Activated CD8-positive, alpha-beta memory T cell treated with anti-CD3 and anti-CD28 coated beads for 4 hours (primary cell): ENCODE measurements at regions not wholly inside any gene's neighbourhood (a gene's known extent, or its start where the extent isn't known, plus 50 kb on each side); places are given as distances from the start of the nearest gene placed in this dataset.

Experiments
- DNase-seq, 2 donors: peaks; one replicate each; pipeline ENCODE4 v3.0.0-alpha.2; 2020; ENCODE audit warnings: low read depth in 2 of 2

DNA sequence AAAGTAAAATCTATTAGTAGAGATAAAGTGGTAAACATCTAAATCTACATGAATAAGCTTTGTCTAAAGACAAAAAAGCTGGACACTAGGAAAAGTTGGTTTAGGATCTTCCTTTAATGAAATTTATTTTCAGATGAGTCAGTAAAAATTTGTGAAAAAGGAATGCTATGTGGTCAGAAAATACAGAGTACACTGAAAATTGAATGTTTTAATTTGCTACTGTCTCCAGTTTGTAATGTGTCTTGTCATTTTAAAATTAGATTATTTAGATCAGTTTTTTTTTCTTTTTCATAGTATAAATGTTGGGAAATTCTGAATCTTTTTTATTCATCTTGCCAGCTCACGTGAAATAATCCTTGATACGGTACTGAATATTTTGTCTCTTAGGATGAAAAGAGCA is 56.9 kb downstream of the SLITRK6 start:
- no peak for DNase-seq

DNA sequence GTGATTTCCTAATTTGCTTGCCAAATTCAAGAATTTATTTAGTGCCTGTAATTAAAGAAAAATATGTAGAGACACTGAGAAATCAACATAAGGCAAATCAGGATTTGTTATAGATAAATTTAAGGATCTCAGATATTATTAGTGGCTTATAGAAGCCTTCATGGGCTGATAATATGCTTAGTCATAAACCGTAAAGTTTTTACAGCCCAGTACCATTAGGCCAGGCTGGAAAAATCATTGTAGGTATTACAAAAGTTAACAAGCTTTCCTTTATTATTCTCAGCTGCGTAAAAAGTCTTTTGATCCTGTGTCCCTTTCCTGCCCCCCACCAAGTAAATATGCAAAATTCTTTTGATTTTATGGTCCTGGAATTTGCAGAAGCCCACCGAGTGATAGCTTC is 58.2 kb downstream of the SLITRK6 start:
- DNase-seq, result no peak

DNA sequence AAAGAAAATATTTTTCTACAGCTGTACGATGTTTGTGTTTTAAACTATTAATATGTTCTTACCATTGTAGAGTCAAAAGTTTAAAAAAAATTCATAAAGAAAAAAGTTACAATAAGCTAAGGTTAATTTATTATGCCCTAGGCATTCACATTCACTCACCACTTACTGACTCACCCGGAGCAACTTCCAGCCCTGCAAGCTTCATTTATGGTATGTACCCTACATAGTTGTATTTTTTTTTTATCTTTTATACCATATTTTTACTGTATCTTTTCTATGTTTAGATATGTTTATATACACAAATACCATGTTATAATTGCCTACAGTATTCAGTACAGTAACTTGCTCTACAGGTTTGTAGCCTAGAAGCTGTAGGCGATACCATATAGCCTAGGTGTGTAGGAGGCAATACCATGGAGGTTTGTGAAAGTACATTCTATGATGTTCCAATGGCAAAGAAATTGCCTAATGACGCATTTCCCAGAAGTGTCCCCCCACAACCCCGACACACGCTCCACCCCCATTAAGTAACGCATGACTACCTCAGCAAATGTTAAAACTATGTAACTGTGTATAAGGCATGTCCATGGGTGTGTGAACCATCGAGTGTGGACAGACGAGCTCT is 60.4 kb downstream of the SLITRK6 start:
- DNase-seq, result no peak

DNA sequence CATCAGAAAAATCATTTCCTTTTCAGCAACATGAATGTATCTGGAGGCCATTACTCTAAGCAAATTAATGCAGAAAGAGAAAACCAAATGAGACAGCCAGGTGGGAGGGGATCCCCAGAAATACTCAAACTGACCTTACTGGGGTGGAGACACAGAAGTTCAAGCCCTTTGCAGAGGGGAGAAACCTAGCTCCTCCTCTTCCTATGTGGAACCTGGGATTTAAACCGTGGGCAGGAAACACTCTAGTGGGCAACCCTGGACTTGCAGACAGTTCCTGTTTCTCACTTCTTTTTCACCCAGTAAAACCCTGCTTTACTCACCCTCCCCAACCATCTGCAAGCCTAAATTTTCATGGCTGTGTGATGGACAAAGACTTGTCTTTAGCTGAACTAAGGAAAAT is 61.3 kb downstream of the SLITRK6 start:
- no peak for DNase-seq

DNA sequence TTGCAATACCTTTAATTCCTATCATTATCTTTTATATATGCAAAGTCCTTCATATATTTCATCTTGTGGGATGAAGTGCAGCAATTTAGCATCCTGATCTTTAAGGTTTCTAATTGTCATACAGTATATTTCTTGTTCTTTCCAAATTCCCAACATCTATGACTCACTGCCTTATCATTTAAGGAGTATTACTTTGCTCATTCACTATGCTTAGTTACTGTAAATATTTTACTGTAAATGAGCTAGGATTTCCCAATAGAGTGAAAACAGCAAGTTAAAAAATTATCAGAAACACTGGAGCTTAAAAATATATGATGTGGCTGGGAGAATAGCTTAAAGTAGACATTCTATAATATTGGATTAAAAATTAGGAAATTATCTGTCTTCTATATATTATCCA is 69.9 kb downstream of the SLITRK6 start:
- DNase-seq, result no peak

DNA sequence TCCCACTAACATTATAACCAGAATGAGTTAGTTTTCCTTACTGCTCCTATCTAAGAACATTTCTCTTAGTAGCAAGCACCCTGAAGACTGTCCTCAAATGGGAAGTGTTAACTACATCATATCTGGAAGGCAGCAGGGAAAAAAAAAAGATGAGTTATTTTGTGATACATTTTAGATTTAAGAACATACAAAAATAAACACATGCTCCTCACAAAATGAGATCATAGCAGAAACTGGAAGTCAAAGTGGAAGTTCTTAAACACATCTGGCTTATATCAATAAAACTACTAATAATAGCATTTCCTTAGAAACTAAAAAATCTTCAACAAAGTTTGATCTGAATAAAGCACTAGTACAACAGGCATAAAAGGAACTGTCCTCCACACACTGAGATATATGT is 70.4 kb downstream of the SLITRK6 start:
- DNase-seq, result no peak

DNA sequence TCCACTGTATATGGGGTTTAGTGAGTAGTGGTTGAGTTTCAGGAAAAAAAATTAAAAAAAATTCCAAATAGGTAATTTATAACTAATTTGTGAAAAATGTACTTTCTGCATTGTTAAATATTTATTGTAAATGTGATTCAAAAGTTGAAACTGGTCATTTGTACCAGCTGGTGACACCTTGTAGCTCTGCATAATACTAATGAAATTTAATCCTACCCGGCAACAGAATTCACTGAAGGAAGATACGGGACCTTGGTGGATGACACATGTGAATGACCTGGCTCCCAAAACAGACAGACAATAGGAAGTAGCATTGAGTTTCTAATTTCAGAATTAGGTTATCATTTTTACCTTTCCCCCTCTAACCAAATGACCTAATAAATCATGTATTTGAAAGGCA is 73.8 kb downstream of the SLITRK6 start:
- no peak for DNase-seq

DNA sequence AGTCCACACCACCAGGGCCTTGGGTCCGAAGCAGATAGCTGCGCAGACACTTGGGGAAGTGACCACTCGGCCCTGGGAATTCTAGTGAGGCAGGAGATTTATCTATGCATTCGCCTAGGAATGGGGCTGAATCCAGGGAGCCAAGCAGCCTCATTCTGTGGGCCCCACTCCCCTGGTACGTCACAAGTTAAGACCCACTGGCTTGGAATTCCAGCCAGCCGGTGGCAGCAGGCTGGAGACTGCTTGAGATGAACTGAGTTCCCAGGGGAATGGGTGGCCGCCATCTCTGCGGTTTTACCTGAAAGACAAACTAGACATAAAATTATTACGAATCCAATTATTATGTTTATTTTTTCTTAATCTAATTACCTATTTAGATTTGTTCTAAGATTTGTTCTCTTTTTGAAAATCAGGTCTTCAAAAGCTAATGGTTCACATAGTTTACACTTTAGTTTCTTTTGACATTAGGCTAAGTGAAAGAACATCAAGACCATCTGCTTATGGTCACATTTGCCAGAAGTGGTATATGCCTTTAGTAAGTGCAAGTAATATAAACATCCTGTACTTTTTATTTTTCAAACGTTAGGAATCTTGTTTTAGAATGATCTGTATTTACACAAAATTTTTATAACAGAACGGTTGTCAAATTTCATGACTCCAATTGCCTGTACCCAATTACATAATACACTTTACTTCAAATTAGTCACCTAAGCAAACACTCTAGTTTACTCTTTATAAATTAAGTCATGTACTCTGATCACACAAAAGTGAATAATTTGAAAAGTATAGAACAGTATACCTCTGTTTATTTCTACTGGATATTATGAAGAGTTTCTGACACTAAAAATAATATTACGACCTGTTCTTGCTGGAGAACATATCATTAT is 74.4 kb downstream of the SLITRK6 start:
- no peak for DNase-seq

DNA sequence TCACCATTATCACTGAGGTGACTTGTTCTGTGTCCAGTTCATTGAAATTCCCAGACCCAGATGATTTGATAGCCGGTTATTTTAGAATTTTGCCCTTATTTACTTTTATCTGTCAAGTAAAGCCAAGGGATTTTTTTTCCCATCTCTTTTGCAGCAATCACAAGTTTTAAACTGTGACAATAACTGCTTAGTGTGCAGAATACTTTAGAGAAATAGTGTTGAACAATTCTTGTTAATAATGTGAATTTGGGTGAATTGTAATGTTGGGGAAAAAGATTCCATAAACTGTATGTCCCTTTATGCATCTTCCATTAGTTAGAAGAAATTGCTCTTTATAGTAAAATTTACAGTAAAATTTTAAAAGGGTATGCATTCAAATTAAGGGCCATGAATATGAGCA is 79.5 kb downstream of the SLITRK6 start:
- no peak for DNase-seq

DNA sequence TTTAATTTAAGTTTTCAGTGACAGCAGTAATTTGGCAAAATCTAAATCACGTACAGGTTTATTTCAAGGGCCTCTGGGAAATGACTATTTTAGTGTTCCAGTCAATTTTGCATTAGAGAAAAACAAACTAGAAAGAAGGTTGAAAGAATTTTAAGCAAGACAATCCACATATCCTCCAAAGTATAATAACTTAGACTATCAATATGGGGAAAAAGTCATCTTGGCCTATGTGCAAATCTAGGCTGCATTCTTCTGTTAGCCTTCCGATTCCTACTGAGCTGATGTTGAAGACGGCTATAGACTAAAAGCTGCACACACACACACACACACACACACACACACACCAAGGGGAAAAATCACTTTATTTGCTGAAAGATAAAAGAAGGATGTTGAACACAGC is 81.3 kb downstream of the SLITRK6 start:
- no peak for DNase-seq

DNA sequence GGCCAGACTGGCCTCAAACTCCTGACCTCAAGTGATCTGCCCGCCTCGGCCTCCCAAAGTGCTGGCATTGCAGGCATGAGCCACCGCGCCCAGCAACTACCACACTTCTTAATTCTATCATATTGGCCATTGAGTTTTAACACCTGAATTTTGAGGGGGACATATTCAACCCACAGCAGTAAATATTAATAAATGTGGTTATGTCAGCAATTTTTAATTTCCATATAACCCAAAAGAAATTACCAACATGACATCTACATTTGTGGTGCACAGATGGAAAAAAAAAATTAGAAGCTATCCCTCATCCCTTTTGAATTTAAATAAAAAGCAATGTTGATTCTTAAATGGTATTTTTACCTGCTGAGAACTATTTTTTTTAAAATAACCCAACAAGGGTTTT is 88.7 kb downstream of the SLITRK6 start:
- no peak for DNase-seq

DNA sequence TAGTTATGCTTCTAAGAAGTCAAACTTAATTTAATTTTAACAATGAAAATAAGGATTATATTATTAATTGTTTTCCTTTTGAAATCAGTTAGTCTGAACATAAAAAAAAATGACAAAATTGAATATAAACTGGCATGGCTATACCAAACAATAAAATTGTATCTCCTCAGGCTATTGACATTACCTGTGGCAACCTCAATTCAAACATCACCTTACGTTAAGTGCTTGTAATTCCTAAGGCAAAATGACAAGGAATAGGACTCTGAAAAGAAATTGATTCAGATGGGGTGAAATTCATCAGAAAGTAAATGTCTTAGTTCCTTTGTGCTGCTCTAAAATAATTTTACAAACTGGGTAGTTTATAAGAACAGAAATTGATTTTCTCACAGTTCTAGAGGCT is 89.5 kb downstream of the SLITRK6 start:
- DNase-seq, result no peak

DNA sequence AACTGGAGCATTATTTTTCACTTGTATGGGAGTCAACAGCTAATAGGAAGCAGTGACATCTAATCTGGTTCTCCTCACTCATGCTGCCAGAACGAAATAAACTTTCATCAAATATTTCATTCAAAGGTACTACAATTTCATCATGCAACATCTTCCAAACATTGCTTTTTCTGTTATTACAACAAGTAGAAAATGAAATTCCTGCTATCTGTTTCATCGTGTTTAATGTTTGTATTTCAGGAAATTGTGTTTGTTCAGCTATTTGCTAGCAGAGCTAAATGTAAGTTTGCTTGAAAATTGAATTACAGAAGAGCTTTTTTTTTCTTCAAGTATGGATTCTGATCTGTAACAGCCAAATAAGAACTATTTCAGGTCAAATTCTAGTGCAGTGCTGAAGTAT is 90.1 kb downstream of the SLITRK6 start:
- no peak for DNase-seq

DNA sequence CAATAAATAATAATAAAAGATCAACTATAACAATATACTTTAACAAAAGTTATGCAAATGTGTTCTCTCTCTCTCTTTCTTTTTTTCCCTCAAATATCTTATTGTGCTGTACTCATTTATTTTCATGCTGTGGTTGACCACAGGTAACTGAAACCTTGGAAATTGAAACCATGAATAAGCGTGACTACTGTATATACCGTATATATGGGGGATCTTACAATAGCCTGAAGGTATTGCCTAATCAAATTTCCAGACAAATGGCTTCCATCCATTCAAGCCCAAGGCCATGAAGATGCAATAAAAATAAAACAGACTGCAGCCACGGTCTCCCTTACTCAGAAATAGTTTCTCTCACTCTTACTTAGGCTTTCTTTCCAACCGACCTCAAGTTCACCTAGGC is 98.3 kb downstream of the SLITRK6 start:
- no peak for DNase-seq

DNA sequence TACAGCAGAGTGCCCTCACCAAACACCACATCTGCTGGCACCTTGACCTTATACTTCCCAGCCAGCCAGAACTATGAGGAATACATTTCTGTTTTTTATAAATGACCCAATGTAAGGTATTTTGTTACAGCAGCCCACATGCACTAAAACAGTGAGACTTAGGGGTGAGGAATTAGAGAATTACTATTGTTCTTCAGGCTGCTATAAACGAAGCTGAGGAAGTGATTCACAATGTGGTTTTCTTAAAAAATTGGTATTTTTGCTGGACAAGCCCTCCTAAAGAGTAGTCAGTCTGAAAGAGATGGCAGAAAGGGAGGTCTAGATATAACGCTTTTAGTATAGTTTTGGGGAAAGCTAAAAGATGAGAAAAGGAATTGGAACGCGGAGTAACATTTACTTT is 101.0 kb downstream of the SLITRK6 start:
- DNase-seq, result no peak

DNA sequence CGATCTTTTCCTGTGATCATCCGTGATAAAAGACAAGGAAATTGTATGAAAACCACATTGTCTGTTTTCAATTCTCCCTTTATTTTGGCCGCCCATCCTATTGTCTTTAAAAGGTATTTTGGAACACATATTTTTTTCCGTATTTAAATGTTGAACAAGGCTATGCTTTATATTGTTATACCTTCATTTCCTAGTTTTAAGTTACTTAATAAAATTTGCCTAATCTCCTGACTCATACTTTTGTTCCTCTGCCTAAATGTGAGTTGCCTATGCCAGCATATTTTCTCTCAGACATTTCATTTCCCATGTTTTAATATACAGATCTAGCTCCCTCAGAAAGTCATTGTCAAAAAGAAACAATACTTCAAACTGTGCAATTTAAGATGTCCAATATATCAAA is 104.2 kb downstream of the SLITRK6 start:
- DNase-seq, result no peak

DNA sequence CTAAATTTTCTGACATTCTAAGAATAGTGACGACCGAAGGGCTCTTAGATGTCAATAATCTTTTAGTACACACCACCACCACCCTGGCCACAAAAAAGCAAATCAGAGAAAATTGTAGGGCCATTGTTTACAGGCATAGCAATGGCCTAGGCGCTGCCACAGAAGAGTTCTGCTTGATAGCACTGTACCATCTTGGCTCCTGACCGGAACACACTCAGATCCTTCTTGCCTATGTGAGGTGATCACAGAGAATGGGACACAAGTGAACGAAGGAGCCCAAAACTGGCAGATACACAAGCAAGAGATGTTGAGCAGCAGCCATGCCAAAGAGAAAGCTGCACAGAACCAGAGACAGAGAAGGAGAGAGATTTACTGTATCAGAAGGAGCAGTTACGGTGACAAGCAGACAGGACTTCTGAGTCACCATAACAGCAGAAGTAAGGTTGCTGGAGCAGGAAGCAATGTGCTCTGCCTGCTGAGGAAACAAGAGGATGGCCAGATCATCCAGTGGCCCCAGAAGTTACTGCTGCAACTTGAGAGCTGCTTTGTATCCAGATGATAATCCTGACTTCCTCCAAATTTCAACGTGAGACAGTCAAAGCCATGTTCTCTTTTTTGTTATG is 105.2 kb downstream of the SLITRK6 start:
- DNase-seq, result no peak

DNA sequence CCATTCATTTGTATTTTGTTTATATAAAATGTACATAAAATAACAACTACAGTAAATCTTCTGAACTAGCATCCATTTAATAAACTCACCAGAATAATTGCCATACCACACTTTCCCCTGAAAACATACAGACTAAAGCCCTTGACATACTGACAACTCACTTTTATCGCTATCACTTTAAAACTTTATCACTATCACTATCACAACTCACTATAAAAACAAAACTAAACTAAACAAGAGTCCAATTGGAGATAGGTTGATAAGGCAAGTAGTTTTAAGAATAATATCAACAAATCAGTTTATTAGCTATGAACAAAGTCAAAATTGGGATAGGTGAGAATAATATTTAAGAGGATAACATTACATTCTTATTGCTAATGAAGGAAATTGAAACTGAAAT is 108.9 kb downstream of the SLITRK6 start:
- no peak for DNase-seq

DNA sequence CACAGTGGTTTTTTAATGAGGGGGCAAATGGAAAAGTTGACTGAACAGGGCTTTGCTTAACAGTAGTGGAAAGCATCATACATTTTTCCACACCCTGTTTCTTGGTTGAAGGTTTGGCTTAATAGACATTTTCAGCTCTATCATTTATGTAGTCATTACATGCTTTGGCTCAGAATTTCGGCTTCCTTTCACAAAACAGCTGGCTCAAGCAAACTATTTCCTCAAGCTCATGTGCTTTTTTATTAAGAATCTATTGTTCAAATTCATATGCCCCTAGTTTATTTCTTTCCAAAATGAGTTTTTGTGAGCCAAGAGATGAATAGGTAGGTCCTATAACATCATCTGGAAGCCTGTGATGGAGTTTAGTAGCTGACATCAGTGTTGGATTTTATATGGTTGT is 113.8 kb downstream of the SLITRK6 start:
- DNase-seq, result no peak

DNA sequence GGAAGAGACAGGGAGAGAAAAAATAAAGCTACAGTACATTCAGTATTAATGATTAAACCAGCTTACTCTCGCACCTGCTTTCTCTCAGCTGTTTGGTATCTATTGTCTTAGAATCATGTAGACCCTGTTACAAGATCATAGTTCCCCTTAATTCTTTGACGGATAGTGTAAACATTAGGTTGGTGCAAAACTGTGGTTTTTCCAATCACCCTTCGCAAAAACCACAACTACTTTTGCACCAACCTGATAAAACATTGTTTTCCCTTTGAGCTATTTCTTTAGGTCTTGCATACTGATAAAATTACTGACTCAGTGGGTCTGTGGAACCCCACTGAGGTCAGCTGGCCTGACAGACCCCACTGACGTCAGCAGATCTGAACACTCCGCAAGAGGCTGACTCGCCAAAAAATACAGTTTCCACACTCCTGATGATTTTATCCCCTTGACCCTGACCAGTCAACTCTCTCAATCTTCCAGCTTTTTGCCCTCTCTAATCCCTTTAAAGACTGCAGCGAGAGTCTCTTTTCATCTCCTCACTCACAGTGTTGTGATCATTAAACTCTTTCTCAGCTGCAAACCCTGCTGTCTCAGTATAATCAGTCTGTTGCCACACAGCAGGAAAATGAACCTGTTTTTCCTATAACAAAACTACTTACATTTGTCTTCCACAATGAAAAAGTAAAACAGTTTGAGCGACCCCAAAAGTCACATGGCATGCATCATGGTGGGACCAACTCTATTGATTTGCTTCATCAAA is 123.9 kb downstream of the SLITRK6 start:
- DNase-seq, result no peak

DNA sequence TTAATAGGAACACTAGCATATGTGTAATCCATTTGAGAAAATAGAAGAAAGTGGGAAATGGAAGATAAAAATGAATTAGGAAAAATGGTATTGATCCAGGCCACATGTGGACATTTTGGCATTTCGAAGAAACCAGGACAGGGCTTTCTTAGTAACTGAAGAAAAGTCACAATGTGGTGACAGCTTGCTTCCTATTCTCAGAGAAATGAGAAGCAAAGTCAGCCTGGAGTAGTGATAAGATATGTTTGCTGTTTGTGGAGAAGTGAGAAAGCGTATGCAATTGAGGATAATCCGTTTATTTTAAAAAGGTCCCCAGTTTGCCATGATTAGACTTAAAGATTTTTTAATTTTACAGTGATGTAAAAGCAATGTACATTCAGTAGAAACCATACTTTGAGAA is 127.9 kb downstream of the SLITRK6 start:
- DNase-seq, result no peak

DNA sequence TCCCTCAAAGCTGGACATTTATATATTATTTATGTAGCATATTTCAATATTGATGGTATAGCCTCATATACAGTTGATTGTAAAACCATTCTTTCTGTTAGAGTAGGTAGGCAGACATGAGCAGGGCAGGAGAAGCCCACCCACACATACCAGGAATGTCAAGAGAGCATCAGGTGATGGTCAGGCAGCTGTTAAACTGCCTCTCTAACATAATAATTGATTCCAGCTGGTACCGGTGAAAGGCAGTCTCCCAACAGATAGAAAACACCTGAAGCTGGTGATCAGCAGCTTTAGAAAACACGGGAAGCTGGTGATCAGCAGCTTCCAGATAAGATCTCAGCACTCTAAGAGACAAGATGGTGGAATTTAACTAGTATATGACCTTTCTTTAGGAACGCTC is 132.9 kb downstream of the SLITRK6 start:
- DNase-seq, result no peak
